K562 (cell line): ENCODE measurements at regions not wholly inside any gene's neighbourhood (a gene's known extent, or its start where the extent isn't known, plus 50 kb on each side); places are given as distances from the start of the nearest gene placed in this dataset.

ENCODE experiments used
- ATAC-seq: fragments of 200-7000 bp; cut with Tn5 transposase; 3 replicates; pipeline ENCODE4 v1.9.1; 2020; ENCODE audit warnings: moderate library complexity
- BruUV-seq: library from RNA; stranded (reverse); fragments of 400-500 nt; replicated peaks from 2 replicates; lab custom pipeline; 2021; lab: Mats Ljungman, UMichigan
- CTCF ChIA-PET: fragments of 300-600 bp; formaldehyde crosslinking; extraction: SDS; loops from one replicate; lab custom pipeline; 2021; ENCODE audit warnings: low intra/inter-chr PET ratio; lab: Yijun Ruan, JAX
- POLR2A ChIA-PET: fragments of 300-600, 350-650 bp; sonication (Branson Sonifier 250); formaldehyde crosslinking; extraction: SDS; loops from one replicate; lab custom pipeline; 2021; ENCODE audit warnings: antibody characterized with exemption, inconsistent platforms; lab: Yijun Ruan, JAX
- DNase-seq, 4 experiments: peaks; one replicate each; pipeline versions ENCODE4 v3.0.0 to v3.0.0-alpha.2; 2011 to 2018; ENCODE audit warnings: low spot score in 3 of 4, mixed read lengths in 3 of 4; ENCODE audit errors: extremely low read depth in 1 of 4
- FAIRE-seq: peaks from 2 replicates; lab custom pipeline; 2011; peaks lifted over from hg19 to GRCh38; lab: Jason Lieb, UNC
- H2AFZ ChIP-seq: 2 replicates; pipeline ENCODE4 v1.6.0; 2011; ENCODE audit warnings: low read depth, low read length, control low read depth, inconsistent platforms
- H3K27ac ChIP-seq: fragments of 200-600 bp; 3 replicates; pipeline ENCODE4 v1.8.0; 2011; ENCODE audit warnings: low read depth, mild to moderate bottlenecking, control low read depth, inconsistent platforms, low read length, moderate library complexity, mixed read lengths; ENCODE audit errors: extremely low read depth
- H3K27me3 ChIP-seq, 2 experiments: fragments of 300-600 bp in 1 of 2; 2 replicates in 1 of 2; 3 replicates in 1 of 2; pipeline versions ENCODE4 v1.6.0 to v1.8.0; 2011; ENCODE audit warnings: inconsistent platforms in 2 of 2, low read length in 2 of 2, mild to moderate bottlenecking in 1 of 2, mixed read lengths in 1 of 2, moderate library complexity in 1 of 2; ENCODE audit not compliant: control insufficient read depth in 2 of 2, insufficient read depth in 2 of 2
- H3K36me3 ChIP-seq: fragments of 300-600 bp; 3 replicates; pipeline ENCODE4 v1.8.0; 2011; ENCODE audit warnings: mild to moderate bottlenecking, low read length, inconsistent platforms; ENCODE audit not compliant: control insufficient read depth, insufficient read depth
- H3K4me1 ChIP-seq, 2 experiments: fragments of 200-600 bp in 1 of 2; replicated peaks in 1 of 2; 2 replicates in 1 of 2; 3 replicates in 1 of 2; pipeline versions ENCODE4 v1.5.1 to v1.8.0; 2011; ENCODE audit warnings: inconsistent platforms in 2 of 2, low read length in 2 of 2, mild to moderate bottlenecking in 1 of 2, mixed read lengths in 1 of 2, moderate library complexity in 1 of 2; ENCODE audit not compliant: control insufficient read depth in 2 of 2, insufficient read depth in 2 of 2
- H3K4me2 ChIP-seq: 2 replicates; pipeline ENCODE4 v1.6.1; 2011; ENCODE audit warnings: low read length, control low read depth, inconsistent platforms, mixed read lengths; ENCODE audit not compliant: insufficient read depth
- H3K4me3 ChIP-seq: fragments of 200-600 bp; sonication (generic), shearing (Covaris generic); 2 replicates; pipeline ENCODE4 v1.5.1; 2016; ENCODE audit warnings: control low read depth, inconsistent platforms
- H3K79me2 ChIP-seq: fragments of 200-600 bp; 3 replicates; pipeline ENCODE4 v1.8.0; 2011; ENCODE audit warnings: low read length, inconsistent platforms; ENCODE audit not compliant: control insufficient read depth, insufficient read depth
- H3K9ac ChIP-seq, 2 experiments: 2 replicates each; pipeline versions ENCODE4 v1.6.0 to v1.6.1; 2011; ENCODE audit warnings: low read depth in 2 of 2, low read length in 2 of 2, control low read depth in 1 of 2, inconsistent platforms in 1 of 2, mild to moderate bottlenecking in 1 of 2, mixed read lengths in 1 of 2; ENCODE audit not compliant: insufficient read depth in 1 of 2
- H3K9me1 ChIP-seq: one replicate; pipeline ENCODE4 v1.6.0; 2011; ENCODE audit warnings: inconsistent platforms, mild to moderate bottlenecking, low read length, moderate library complexity; ENCODE audit not compliant: control insufficient read depth, insufficient read depth
- H3K9me3 ChIP-seq: replicated peaks from 2 replicates; pipeline ENCODE4 v1.5.1; 2011; ENCODE audit warnings: low read depth, low read length, inconsistent platforms; ENCODE audit not compliant: control insufficient read depth, insufficient read depth
- H4K20me1 ChIP-seq: replicated peaks from 2 replicates; pipeline ENCODE4 v1.6.1; 2011; ENCODE audit warnings: low read length, inconsistent platforms, mixed read lengths; ENCODE audit not compliant: control insufficient read depth, insufficient read depth
- DNMT1 ChIP-seq: fragments of 450-650 bp; IDR thresholded peaks from 2 replicates; pipeline ENCODE4 v1.6.1; 2016; ENCODE audit warnings: antibody characterized with exemption, mild to moderate bottlenecking
- E2F5 ChIP-seq: sonication (generic); formaldehyde crosslinking; IDR thresholded peaks from 2 replicates; pipeline ENCODE4 v1.8.0; 2022; ENCODE audit warnings: mild to moderate bottlenecking, missing genetic modification reagents
- MEF2D ChIP-seq: conservative IDR thresholded peaks from 2 replicates; pipeline ENCODE4 v1.6.1; 2016; ENCODE audit warnings: low read depth, missing genetic modification characterization, missing compliant biosample characterization
- MNT ChIP-seq, 2 experiments: fragments of 450-650 bp; conservative IDR thresholded peaks; 2 replicates each; pipeline ENCODE4 v1.6.1; 2017; ENCODE audit warnings: mild to moderate bottlenecking in 2 of 2, moderate library complexity in 2 of 2
- NFIC ChIP-seq: fragments of 450-650 bp; IDR thresholded peaks from 2 replicates; pipeline ENCODE4 v1.6.1; 2017; ENCODE audit warnings: mild to moderate bottlenecking, inconsistent platforms
- NR2C2 ChIP-seq, 2 experiments: fragments of 200-800 bp in 1 of 2; sonication (Bioruptor generic) in 1 of 2; sonication (generic) in 1 of 2; formaldehyde crosslinking in 1 of 2; IDR thresholded peaks; 2 replicates each; pipeline versions ENCODE4 v1.6.1 to v1.8.0; 2016 to 2022; ENCODE audit warnings: mild to moderate bottlenecking in 1 of 2, missing compliant biosample characterization in 1 of 2, missing genetic modification characterization in 1 of 2, missing genetic modification reagents in 1 of 2
- POLR2B ChIP-seq: fragments of 450-650 bp; IDR thresholded peaks from 2 replicates; pipeline ENCODE4 v1.6.1; 2018; ENCODE audit warnings: low read depth; ENCODE audit not compliant: partially characterized antibody
- SAFB ChIP-seq: fragments of 200-400 bp; formaldehyde crosslinking; IDR thresholded peaks from 2 replicates; pipeline ENCODE4 v1.6.1; 2017; ENCODE audit warnings: low read depth, low read length, borderline replicate concordance
- SMARCC2 ChIP-seq: fragments of 450-650 bp; IDR thresholded peaks from 2 replicates; pipeline ENCODE4 v1.6.1; 2017; ENCODE audit warnings: antibody characterized with exemption, moderate library complexity, mild to moderate bottlenecking, low read depth
- SRSF9 ChIP-seq: fragments of 200-400 bp; formaldehyde crosslinking; IDR thresholded peaks from 2 replicates; pipeline ENCODE4 v1.6.1; 2017; ENCODE audit warnings: low read depth, low read length, borderline replicate concordance
- TCF15 ChIP-seq: fragments of 250-450 bp; sonication (Bioruptor Pico); IDR thresholded peaks from 2 replicates; pipeline ENCODE4 v1.8.0; 2022; ENCODE audit warnings: moderate library complexity, mild to moderate bottlenecking, inconsistent platforms
- ZC3H8 ChIP-seq: fragments of 450-650 bp; IDR thresholded peaks from 2 replicates; pipeline ENCODE4 v1.6.1; 2017
- ZNF449 ChIP-seq: fragments of 250-450 bp; sonication (Bioruptor Pico); IDR thresholded peaks from 2 replicates; pipeline ENCODE4 v1.8.0; 2022; ENCODE audit warnings: moderate library complexity, mild to moderate bottlenecking, inconsistent platforms
- ZNF57 ChIP-seq: fragments of 450-650 bp; formaldehyde crosslinking; IDR thresholded peaks from 2 replicates; pipeline ENCODE4 v1.4.0; 2020; ENCODE audit warnings: mild to moderate bottlenecking, moderate library complexity
- WGBS: fragments of 100-300 bp; shearing (Covaris generic); methylation state at CpG from one replicate; pipeline ENCODE4 v1.1.6; 2016; ENCODE audit warnings: low coverage, mixed read lengths; ENCODE audit not compliant: insufficient coverage; ENCODE audit errors: missing lambda C conversion rate; 5-methylcytosine and 5-hydroxymethylcytosine counted together
- in situ Hi-C: fragments of 300-500 bp; cut with MboI; formaldehyde crosslinking; loops from 4 replicates; pipeline ENCODE4 v1.15.0; 2018; ENCODE audit warnings: inconsistent platforms, mixed read lengths
- intact Hi-C: fragments of 100-400 bp; cut with micrococcal nuclease; formaldehyde crosslinking; loops from 2 replicates; pipeline ENCODE4 v1.14.2; 2022
- TF ChIP-seq, protein P1 (sequence below): fragments of 250-450 bp; sonication (Bioruptor Pico); IDR thresholded peaks from 2 replicates; pipeline ENCODE4 v1.6.1; 2021; ENCODE audit warnings: mild to moderate bottlenecking

DNA sequence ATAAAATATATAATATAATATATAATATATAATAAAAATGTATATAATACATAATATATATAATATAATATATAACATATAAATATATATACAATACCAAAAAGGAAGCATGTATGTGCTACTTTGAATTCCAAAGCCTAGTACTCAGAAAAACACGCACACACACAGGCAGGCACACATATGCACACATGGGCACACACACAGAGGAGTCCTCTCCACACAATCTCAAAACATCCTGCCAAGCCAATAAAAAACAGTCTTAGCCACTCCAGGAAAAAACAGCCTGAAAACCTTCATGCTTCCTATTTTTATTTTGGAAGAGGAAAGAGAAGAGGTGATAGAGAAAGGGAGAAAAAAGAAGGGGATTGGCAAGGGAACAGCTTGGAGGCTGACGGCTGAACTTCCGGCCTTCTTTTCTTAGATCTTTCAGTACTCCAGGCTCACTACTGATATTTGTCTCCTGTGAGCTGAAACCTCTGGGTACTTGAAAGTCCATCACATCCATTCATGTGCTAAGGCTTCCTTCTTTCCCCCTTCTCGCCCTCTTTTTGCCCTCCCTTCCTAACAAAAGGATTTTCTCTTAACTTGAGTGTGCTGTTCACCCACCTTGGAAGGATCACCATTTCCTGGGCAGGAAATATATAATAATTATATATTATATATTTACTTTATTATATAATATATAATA is 394.2 kb downstream of the NUAK1 start:
- Histone ChIP-seq H3K79me2 (no peaks in the 10 kb centered on the region), H3K4me1 (no peaks in the 10 kb centered on the region), H2AFZ (no peak overlapping the region), H3K9me3 (no peaks in the 10 kb centered on the region), H3K27me3 (peaks cover 0 to 5% of the 10 kb centered on the region in 2 experiments; a peak in 2 of 5 replicates), H4K20me1 (no peaks in the 10 kb centered on the region), H3K9me1 (no peaks in the 10 kb centered on the region), H3K36me3 (no peaks in the 10 kb centered on the region), H3K4me3 (no peak overlapping the region), H3K4me2 (no peak overlapping the region), H3K9ac (no peak overlapping the region), H3K27ac (no peak overlapping the region)
- DNase-seq (no peak), ATAC-seq (no peak), FAIRE-seq (no peak)
- in situ Hi-C loops = no loop called here
- intact Hi-C loops = no loop called here
- ChIA-PET POLR2A (interaction anchor here (1.2 kb wide), 1 partner anchor 8 kb away, joined by 4 read pairs; no protein-coding TSS in a partner anchor), CTCF (interaction anchor here (0.6 kb wide), 1 partner anchor 390 kb away, joined by 3 read pairs; no protein-coding TSS in a partner anchor)
- 0% methylated on average over 2 of the region's 4 CpGs for WGBS
- BruUV-seq = no TSS peak
- TF ChIP-seq ZC3H8 = no peak
- TF ChIP-seq MEF2D (tag) = no peak
- no peak for TF ChIP-seq SRSF9
- no peak for TF ChIP-seq MNT (conservative IDR thresholded peaks at IDR 0.05)
- TF ChIP-seq, protein P1, sequence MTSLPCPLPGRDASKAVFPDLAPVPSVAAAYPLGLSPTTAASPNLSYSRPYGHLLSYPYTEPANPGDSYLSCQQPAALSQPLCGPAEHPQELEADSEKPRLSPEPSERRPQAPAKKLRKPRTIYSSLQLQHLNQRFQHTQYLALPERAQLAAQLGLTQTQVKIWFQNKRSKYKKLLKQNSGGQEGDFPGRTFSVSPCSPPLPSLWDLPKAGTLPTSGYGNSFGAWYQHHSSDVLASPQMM (CRISPR knock-in tag) = no peak
- TF ChIP-seq NFIC = no peak
- TF ChIP-seq TCF15 = no peak
- TF ChIP-seq DNMT1 = no peak
- TF ChIP-seq POLR2B = no peak
- no peak for TF ChIP-seq E2F5
- no peak for TF ChIP-seq SAFB
- no peak for TF ChIP-seq ZNF449 (CRISPR knock-in tag)
- no peak for TF ChIP-seq ZNF57
- no peak for TF ChIP-seq NR2C2 (CRISPR knock-in tag; IDR thresholded peaks at IDR 0.05)
- TF ChIP-seq NR2C2 (tag; IDR thresholded peaks at IDR 0.05) = no peak
- TF ChIP-seq SMARCC2 = no peak
